ENCODE measurements at regions not wholly inside any gene's neighbourhood (a gene's known extent, or its start where the extent isn't known, plus 50 kb on each side); places are given as distances from the start of the nearest gene placed in this dataset.
"Not testable (repeated sequence)": the region's sequence is repeated elsewhere in the genome, so short reads cannot be mapped to it uniquely, and the experiment has no call there.

DNA sequence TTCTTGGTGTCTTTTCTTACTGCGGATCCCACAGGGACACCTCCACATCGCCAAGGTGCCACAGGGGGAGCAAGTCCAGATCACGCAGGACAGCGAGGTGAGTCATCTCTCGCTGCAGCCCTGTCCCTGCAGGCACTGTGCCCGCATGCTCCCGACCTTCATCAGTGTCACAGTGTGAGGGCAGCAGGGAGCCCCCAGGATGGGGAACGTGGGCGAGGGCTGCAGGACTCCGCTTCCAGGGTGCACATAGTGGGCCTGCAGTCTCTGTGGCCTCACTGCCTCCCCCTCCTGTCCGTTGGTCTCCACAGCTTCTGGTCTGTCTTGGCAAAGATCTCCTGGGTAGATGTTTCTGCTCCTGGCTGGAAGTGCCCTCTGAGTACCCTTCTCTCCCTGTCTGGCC lies 78.0 kb downstream of the NPIPB11 start:
- not testable (repeated sequence) for DNase-seq (ENCODE audit: low read depth)

- peak; percentile 29 for DNase-seq (ENCODE audit: low read depth)
Observed at GRCh38 chr16:29327631-29328408, 78.7 kb downstream of the NPIPB11 start.

- DNase-seq (ENCODE audit: low read depth), result not testable (repeated sequence)
Observed at GRCh38 chr16:29326164-29327125, 80.1 kb downstream of the NPIPB11 start.

- not testable (repeated sequence) for DNase-seq (ENCODE audit: low read depth)
Observed at GRCh38 chr16:29323725-29324124, 82.8 kb downstream of the NPIPB11 start.

DNA sequence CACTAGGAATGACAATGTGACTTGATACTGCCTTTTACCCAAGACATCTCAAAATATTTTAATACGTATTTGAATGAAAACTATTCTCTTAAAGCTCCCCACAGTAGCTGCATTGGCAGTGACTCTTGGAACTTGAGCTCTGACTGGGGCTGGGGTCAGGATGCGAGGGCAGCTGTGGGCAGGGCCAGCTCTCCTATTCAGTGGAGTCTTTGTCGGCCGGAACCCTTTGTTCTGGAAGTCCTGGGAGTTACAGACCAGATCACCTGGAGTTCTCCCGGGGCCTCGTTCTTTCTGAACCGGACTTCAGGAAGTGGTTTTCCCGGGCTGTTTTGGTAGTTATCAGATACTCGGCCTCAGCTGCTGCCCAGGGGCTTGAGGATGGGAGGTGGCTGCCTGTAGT lies 84.9 kb downstream of the NPIPB11 start:
- DNase-seq (ENCODE audit: low read depth), result no peak

- no peak for DNase-seq (ENCODE audit: low read depth)
Observed at GRCh38 chr16:29321000-29321393, 85.5 kb downstream of the NPIPB11 start.

DNA sequence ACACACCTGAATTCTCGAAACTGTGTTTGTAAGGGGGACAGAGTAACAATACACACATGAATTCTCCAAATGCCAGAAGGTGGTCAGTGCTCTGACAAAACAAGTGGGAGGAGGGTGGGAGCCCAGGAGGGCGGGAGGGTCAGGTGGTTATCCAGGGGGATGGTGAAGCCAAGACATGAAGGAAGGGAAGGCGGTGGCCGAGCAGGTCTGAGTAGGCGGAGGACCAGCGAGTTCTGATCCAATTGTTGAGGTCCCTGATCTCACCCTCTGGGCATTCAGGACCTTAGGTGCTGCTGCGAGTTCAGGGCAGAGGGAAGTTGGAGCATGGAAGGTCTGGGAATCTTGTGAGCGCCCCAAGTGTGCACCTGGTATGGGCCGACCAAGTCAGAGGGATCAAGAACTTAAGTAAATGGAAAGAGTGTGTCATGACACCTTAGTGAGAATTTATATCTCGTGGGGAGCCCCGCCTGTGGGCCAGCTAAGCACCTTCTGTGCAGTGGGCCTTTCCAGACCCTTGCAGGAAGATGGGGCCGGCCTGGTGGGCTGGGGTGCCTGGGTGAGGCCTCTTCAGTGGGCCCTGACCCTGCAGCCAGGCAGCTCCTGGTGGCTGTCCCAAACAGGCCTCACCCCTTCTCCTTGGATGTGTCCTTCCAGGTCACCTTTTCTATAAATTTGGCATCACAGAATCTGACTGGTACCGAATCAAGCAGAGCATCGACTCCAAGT lies 86.1 kb downstream of the NPIPB11 start:
- no peak for DNase-seq (ENCODE audit: low read depth)

DNA sequence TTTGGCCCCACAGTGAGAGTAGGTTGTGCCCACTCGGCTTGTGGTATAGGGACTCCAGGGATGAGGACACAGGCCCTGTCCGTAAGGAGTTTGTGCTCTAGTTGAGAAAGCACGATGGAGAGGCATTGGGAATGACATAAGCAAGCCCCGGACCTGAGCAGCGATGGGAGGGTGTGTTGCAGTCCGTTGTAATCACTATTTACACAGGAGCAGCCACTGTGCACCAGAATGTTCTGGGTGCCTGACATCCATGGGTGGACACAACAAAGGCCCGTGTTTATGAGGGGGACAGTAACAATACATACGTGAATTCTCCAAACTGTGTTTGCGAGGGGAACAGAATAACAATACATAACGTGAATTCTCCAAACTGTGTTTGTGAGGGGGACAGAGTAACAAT lies 86.8 kb downstream of the NPIPB11 start:
- no peak for DNase-seq (ENCODE audit: low read depth)

- peak; percentile 73 for DNase-seq (ENCODE audit: low read depth)
Observed at GRCh38 chr16:29318561-29318968, 87.9 kb downstream of the NPIPB11 start.

DNA sequence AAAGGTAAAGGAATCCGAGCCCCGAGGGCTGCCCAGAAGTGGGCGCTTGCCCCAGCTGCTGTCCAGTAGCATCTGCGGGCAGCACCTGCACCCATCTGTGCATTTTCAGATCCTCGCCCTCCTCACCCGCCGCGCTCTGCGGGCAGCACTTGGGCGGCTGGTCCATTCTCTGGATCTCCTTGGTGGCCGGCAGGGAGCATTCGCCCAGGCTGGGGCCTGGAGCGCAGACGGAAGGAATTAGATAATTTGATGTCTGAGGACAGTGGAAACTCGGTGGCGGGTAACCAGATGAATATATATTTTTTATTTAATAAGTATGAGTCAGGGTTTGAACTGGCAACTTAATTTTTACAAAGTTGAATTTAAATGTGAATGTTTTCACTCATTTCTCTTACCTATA lies 88.5 kb downstream of the NPIPB11 start:
- no peak for DNase-seq (ENCODE audit: low read depth)

DNA sequence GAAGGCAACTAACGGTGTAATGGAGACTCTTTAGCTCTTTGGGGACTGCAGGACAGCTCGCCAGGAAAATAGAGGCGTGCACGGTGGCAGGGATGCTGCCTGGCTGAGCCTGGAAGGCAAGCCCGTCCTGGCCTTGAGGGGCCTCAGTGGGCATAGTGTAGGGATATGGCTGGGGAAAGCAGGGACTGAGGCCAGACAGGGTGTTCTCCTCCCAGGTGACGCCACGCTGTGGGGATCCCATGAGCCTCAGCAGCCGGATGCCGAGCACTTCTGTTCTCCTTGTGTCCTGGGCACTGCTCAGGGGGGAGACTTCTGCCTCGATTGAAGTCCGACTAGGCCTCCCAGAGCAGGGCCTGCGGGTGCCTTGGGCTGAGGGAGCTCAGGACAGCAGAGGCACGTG lies 89.2 kb downstream of the NPIPB11 start:
- DNase-seq (ENCODE audit: low read depth), result no peak

DNA sequence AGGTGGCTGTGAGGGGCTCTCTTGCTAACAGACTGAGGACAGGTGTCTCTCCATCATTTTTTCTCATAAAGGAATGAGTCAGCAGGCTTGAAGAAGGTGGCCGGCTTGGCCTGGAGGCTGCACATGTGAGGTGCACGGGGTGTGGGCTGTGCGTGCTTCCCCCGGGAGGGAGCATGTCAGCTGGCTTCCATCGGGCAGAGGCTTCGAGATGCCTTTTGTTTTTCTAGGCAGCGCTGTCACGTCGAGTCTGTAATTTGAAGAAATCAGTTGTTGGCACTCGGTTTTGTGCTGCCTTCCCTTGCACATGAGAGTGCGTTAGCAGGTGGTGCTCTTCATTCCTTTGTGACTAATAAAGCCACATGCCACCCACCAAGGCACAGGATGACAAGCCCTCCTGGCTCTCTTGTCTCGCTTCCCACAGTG lies 89.7 kb downstream of the NPIPB11 start:
- peak; percentile 25 for DNase-seq (ENCODE audit: low read depth)

DNA sequence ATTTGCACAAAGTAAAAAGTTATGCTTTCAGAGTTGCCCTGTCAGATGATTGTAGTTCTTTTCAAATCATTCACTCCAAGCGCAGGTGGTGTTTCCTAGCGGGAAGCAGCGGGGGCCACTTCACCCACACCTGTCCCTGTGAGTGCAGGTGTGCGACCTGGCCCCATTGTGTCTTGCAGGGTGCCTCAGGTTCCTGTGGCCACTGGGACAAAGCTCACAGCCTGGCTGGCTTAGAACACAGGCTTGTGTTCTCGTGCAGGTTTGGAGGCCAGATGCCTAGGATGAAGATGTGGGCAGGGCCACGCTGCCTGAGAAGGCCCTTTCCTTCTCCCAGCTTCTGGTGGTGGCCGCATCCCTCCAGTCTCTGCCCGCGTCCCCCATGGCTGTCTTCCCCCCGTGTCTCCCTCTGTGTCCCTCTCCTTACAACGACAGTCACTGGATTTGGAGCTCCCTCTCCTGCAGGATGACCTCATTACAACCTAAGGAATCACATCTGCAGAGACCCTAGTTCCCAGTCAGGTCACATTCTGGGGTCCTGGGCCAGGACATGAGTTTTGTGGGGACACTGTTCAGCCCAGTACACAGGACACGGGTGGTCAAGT lies 90.5 kb downstream of the NPIPB11 start:
- DNase-seq (ENCODE audit: low read depth), result no peak

DNA sequence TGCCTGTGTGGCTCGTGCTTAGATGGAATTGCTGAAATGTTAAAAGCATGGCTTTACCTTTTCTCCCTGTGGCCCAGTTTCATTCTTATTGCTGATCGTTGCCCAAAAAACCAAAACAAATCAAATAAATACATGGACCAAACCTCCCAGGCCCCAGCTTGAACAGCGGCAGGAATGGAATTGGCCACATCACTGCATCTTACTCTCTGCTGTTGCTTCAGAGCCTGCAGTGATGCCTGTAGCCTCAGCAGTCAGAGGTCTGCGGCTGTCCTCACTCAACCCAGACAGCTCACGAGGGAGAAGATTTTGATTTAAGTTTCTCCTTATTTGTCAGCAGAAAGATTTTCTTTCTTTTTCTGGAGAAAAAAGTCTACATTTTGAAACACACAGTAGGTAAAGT lies 91.5 kb downstream of the NPIPB11 start:
- DNase-seq (ENCODE audit: low read depth), result no peak

- DNase-seq (ENCODE audit: low read depth), result no peak
Observed at GRCh38 chr16:29314292-29314934, 92.1 kb downstream of the NPIPB11 start.

DNA sequence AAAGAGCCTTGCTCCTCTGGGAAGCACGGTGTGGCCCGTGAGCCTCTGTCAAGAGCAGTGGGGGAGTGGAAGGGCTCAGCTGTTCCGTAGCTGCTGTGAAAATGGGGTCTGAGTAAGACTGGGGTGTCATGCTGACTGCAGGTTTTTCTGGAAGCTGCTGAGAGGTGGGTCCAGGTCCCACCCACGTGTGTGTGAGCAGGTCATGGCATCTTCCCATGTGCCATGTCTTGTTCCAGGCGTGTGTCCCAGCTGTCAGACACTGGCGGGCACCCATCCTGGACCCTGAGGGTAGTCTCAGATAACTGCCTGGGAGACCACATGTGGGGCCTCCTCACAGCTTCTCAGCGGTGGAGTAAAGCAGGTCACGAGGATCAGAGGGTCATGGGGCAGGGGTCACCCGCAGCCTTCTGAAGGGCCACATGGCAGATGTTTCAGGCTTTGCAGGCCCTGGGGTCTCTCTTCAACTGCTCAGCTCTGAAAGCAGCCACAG lies 92.9 kb downstream of the NPIPB11 start:
- no peak for DNase-seq (ENCODE audit: low read depth)

DNA sequence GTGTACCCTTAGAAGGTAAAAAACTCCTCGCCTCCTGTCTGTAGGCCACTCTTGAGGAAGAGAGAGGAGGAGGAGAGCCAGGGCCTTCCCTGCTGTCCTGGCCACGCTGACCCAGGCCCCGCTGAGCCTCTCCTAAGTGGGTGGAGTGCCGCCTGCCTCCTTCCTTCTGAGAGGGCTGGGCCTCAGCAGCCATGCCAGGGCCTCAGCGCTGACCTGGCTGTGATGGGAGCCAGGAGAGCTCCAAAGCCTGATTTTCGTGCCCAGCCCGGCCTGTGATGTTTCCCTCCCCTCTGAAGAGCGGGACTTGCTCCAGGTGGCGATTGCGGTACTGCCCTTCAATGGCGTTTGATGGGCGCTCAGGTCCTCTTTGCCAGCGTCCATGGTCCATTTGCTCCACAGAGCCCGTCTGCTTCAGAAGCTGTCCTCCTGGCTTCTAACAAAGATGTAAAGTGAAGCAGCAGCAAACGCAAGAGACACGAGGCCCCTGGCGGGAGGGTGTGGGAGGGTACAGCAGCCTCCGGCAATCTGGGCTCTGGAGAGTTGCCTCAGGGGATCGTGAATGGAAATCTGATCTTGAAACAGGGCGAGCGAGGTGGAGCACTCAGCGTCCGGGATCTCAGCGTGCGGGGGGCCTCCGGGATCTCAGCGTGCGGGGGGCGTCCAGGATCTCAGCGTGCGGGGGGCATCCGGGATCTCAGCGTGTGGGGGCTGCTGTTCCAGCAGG lies 93.5 kb downstream of the NPIPB11 start:
- DNase-seq (ENCODE audit: low read depth), result no peak

- DNase-seq (ENCODE audit: low read depth), result not testable (repeated sequence)
Observed at GRCh38 chr16:29312345-29312675, 94.2 kb downstream of the NPIPB11 start.

- DNase-seq (ENCODE audit: low read depth), result no peak
Observed at GRCh38 chr16:29311461-29312344, 94.8 kb downstream of the NPIPB11 start.

Data from Daoy (cell line).